Stimulated activated naive B cell treated with anti-CD40 and anti-IgM and Interleukin-4, amounts not matched to agents 10 μg/mL and 1 μg/mL and 100 μg/mL, for 72 hours (primary cell): ENCODE measurements at regions not wholly inside any gene's neighbourhood (a gene's known extent, or its start where the extent isn't known, plus 50 kb on each side); places are given as distances from the start of the nearest gene placed in this dataset.

Experiments used
- ATAC-seq, 2 donors: fragments of 150-1000 bp; cut with Tn5 transposase; replicated peaks; 2 replicates each; pipeline ENCODE4 v1.10.0; 2021; ENCODE audit warnings: moderate library complexity in 1 of 2
- DNase-seq: peaks from one replicate; pipeline ENCODE4 v3.0.0; 2021
- H3K27ac Mint-ChIP-seq: one replicate; pipeline ENCODE4 v1.8.0; 2022; ENCODE audit warnings: mild to moderate bottlenecking, mixed read lengths
- H3K27me3 Mint-ChIP-seq, 2 donors: one replicate each; pipeline ENCODE4 v1.8.0; 2022; ENCODE audit warnings: mixed read lengths in 2 of 2
- H3K36me3 Mint-ChIP-seq, 2 donors: one replicate each; pipeline ENCODE4 v1.8.0; 2022; ENCODE audit warnings: mixed read lengths in 2 of 2, mild to moderate bottlenecking in 1 of 2
- H3K4me1 Mint-ChIP-seq, 2 donors: one replicate each; pipeline ENCODE4 v1.8.0; 2022; ENCODE audit warnings: mixed read lengths in 2 of 2, mild to moderate bottlenecking in 1 of 2
- H3K4me3 Mint-ChIP-seq, 2 donors: one replicate each; pipeline ENCODE4 v1.8.0; 2022; ENCODE audit warnings: mild to moderate bottlenecking in 2 of 2, mixed read lengths in 2 of 2, moderate library complexity in 1 of 2
- H3K9me3 Mint-ChIP-seq, 2 donors: one replicate each; pipeline ENCODE4 v1.8.0; 2022; ENCODE audit warnings: mixed read lengths in 2 of 2, mild to moderate bottlenecking in 1 of 2

DNA sequence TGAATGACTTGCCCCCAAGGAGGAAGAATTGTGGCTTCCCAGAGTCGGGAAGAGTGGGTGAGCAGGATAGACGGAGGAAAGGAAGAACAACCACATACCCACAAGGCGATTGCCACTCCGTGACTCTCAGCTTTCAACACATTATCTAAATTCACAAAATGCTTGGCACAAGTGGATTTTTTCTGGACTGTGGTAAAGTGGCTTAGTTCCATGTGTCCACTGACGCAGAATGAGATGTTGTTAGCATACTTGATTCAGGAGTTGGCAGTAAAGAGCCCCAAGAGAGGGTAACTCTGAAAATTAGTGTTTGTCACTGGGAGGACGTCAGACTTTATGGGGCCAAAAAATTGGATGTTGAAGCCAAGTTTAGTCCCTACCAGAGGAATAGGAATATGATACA is 198.8 kb upstream of the CTNNB1 start:
- DNase-seq (no peak), ATAC-seq (no peak)
- H3K4me3 Mint-ChIP-seq, result no peak overlapping the region
- peaks cover 0 to 7% of the 10 kb centered on the region in 2 donors for H3K27me3 Mint-ChIP-seq
- no peaks in the 10 kb centered on the region for H3K9me3 Mint-ChIP-seq
- H3K36me3 Mint-ChIP-seq, result no peaks in the 10 kb centered on the region
- H3K4me1 Mint-ChIP-seq, result no peaks in the 10 kb centered on the region
- no peak overlapping the region for H3K27ac Mint-ChIP-seq

DNA sequence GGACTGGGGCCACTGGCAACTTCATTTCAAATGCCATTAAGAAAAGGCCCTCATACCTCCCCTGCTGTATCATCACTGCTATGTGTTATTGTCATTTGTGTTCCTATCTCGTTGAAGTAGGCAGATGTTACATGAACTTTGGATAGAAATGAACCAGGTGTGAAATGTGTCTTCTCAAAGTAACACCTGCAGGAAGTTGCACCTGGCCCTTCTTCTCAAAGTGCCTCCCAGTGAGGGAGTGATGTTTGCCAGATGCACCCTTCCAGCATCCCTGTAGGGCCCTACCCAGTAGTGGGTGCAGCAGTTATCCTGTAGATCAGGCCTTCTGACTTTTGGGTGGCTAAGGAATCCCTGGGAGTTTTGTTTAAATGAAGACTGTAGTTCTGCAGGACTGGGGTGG is 197.7 kb upstream of the CTNNB1 start:
- Mint-ChIP-seq H3K27ac (no peak overlapping the region), H3K4me3 (no peak overlapping the region), H3K9me3 (no peaks in the 10 kb centered on the region), H3K4me1 (no peaks in the 10 kb centered on the region), H3K27me3 (peaks cover 0 to 7% of the 10 kb centered on the region in 2 donors), H3K36me3 (no peaks in the 10 kb centered on the region)
- no peak for DNase-seq
- ATAC-seq, result no peak

DNA sequence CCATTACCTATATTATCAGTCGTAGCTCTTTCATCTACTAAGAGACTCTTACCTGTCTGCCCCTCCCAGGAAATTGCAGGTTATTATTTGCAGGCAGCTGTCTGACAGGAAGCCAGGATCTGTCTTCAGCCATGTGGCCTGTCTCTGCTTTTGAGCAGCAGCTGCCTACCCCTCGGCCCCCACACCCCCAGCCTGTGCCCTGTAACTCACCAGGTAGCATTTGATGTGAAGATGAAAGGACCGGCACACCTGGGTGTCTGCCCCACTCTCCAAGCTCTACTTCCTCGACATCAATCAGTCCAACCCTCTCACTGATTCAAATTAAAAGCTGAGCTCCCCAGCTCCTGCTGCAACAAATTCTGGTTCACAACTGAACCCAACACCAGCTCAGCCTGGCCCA is 197.2 kb upstream of the CTNNB1 start:
- no peak overlapping the region for H3K4me3 Mint-ChIP-seq
- H3K4me1 Mint-ChIP-seq, result no peaks in the 10 kb centered on the region
- H3K9me3 Mint-ChIP-seq, result peaks cover 0 to under 1% of the 10 kb centered on the region in 2 donors
- no peak for DNase-seq
- no peak overlapping the region for H3K27ac Mint-ChIP-seq
- ATAC-seq, result no peak
- no peaks in the 10 kb centered on the region for H3K36me3 Mint-ChIP-seq
- H3K27me3 Mint-ChIP-seq, result peaks cover 0 to 7% of the 10 kb centered on the region in 2 donors

DNA sequence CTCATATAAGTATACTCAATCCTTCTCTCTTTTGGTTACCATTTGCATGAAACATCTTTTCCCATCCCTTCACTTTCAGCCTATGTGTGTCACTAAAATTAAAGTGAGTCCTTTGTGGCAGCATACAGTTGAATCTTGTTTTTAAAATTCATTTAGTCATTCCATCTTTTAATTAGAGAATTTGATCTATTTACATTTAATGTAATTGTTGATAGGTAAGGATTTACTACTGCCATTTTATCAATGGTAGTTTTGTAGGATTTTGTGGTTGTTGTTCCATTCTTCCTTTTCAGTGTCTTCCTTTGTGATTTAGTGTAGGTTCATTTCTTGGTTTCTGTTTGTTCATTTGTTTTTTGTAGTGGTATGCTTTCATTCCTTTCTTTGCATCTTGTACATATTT is 191.9 kb upstream of the CTNNB1 start:
- Mint-ChIP-seq H3K27ac (no peak overlapping the region), H3K36me3 (peaks cover 4 to 8% of the 10 kb centered on the region in 2 donors), H3K9me3 (peaks cover 8 to 14% of the 10 kb centered on the region in 2 donors), H3K27me3 (peaks cover 0 to 4% of the 10 kb centered on the region in 2 donors), H3K4me1 (no peaks in the 10 kb centered on the region), H3K4me3 (no peak overlapping the region)
- ATAC-seq (no peak), DNase-seq (no peak)

DNA sequence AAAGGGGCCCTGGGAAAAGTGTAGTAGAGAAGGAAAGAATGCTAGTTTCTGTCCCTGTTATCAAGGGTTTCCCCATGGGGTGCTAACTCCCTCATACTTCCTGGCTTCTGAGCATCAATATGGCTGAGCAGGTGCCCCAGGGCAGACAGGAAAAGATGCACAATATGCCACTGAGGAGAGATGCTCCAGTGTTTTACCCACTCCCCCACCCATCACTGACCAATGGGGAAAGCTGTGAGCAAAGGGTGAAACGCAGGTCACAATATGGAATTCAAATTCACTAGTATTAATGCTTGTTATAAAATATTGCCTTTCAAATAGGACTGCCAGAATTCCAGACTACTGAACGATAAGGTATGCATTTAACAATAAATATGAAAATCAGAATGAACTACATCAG is 187.5 kb upstream of the CTNNB1 start:
- no peak for DNase-seq
- Mint-ChIP-seq H3K36me3 (peaks cover 4 to 8% of the 10 kb centered on the region in 2 donors), H3K4me1 (no peaks in the 10 kb centered on the region), H3K9me3 (peaks cover 8 to 14% of the 10 kb centered on the region in 2 donors), H3K27ac (no peak overlapping the region), H3K27me3 (peaks cover 8 to 15% of the 10 kb centered on the region in 2 donors), H3K4me3 (no peak overlapping the region)
- ATAC-seq, result no peak

DNA sequence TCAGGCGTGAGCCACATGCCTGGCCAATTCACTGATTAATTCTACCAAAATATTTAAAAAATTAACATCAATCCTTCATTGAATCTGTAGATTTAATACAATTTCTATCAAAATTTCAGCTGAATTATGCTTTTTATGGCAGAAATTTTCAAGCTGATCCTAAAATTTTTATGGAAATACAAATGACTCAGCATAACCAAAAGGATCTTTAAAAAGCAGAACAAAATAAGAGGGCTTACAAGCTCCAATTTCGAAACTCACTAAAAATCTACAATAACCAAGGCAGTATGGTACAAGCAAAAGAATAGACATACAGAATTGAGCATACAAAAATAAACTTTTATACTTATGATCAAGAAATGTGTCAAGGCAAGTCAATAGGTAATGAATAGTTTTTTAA is 180.4 kb upstream of the CTNNB1 start:
- Mint-ChIP-seq H3K27ac (no peak overlapping the region), H3K27me3 (peaks cover 0 to 3% of the 10 kb centered on the region in 2 donors), H3K4me3 (no peak overlapping the region), H3K4me1 (peaks cover 0 to 1% of the 10 kb centered on the region in 2 donors), H3K36me3 (no peaks in the 10 kb centered on the region), H3K9me3 (no peaks in the 10 kb centered on the region)
- no peak for DNase-seq
- ATAC-seq, result no peak

DNA sequence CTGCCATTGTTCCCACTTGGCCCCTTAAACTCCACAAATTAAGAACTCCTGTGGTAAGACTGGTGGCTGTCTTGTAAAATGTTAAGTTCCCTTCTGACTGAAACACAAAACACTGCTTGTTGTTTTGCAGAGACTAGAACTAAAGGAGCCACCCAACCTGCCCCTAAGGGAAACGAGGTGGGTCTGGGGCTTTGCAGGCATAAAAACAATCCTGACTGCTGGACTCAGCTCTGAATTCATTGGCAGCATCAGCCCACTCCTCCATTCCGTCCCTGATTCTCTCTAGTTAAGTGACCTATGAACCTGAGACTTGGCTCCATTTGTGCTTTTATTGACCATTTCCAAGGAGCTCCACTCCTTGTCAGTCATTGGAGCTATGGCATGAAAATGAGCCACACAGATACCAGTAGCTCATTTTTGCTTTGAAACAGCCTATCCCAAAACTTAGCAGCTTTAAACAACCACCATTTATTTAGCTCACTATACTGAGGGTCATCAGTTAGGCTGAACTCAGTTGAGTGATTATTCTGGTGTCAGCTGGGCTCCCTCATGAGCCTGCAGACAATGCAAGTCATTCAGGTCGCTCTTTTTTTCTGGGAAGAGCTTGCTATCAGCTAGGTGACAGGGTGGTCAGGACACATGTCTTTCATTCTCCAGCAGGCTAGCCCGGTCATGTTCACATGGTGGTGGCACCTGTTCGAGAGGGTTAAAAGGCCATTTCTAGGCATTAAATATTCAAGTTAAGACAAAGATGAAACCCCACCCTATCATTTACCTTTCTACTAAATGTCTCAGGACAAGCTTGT is 175.1 kb upstream of the CTNNB1 start:
- no peak overlapping the region for H3K27ac Mint-ChIP-seq
- no peak for ATAC-seq
- H3K36me3 Mint-ChIP-seq, result no peaks in the 10 kb centered on the region
- peaks cover 0 to under 1% of the 10 kb centered on the region in 2 donors for H3K27me3 Mint-ChIP-seq
- H3K9me3 Mint-ChIP-seq, result no peaks in the 10 kb centered on the region
- peaks cover 0 to 1% of the 10 kb centered on the region in 2 donors for H3K4me1 Mint-ChIP-seq
- H3K4me3 Mint-ChIP-seq, result no peak overlapping the region
- no peak for DNase-seq

DNA sequence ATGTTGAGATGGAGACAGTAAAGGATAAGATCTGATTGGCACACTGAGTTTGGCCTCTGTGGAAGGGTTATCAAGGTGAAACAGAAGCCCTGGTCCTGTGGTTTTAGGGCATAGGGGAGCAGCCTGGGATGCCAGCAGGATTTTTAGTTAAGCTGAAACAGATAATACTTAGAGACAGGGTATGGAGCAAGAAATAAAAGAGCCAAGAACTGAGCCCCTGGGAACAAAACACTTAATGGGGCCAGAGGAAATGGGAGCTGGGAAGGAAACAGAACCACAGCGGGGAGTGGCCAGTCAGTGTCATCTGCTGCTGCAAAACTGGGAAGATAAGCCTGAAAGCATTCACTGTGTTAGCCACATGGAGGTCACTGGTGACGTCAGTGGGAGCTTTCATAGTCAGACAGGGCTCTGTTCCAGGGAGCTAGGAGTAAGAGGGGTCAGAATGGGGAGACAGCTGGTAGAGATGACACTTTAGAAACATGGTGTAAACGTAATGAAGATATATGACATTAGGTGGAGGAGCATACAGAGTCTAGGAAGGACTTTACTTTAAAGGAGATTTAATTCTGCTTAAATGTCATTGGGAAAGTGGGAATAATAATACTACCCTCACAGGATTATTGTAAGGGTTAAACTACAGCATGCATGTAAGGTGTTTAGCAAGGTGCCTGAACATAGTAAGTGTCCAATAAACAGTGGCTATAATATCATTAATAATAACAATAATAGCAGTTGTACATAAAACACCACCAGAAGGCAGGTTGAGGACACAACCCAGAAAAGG is 172.7 kb upstream of the CTNNB1 start:
- H3K4me1 Mint-ChIP-seq, result peaks cover 0 to 7% of the 10 kb centered on the region in 2 donors

DNA sequence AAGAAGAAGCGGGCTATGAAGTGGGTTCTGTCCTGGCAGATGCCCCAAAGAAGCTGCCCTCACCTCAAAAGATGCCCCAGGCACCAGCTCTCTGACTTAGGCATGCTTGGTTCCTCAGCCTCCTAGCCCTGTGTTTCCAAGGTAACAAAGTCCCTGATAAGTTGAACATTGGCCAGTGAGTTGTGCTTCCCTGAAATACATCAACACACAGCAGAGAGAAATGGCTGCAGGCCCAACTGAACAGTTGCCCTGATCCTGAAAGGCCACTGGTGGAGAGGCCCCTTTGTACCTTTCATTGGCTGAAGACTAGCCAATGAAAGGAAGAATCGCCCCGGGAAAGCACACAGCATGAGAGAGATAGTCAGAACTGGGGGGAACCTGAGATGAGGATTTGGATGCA is 169.9 kb upstream of the CTNNB1 start:
- ATAC-seq (no peak), DNase-seq (no peak)
- Mint-ChIP-seq H3K27me3 (peaks cover 4 to 12% of the 10 kb centered on the region in 2 donors), H3K4me1 (peaks cover 0 to 10% of the 10 kb centered on the region in 2 donors), H3K4me3 (no peak overlapping the region), H3K9me3 (no peaks in the 10 kb centered on the region), H3K36me3 (no peaks in the 10 kb centered on the region), H3K27ac (no peak overlapping the region)

More for the DNA sequence above, 172.7 kb upstream of the CTNNB1 start:
- Mint-ChIP-seq H3K36me3 (no peaks in the 10 kb centered on the region), H3K27me3 (peaks cover 0 to 6% of the 10 kb centered on the region in 2 donors), H3K27ac (no peak overlapping the region), H3K9me3 (no peaks in the 10 kb centered on the region), H3K4me3 (no peak overlapping the region)
- DNase-seq (no peak), ATAC-seq (no peak)

DNA sequence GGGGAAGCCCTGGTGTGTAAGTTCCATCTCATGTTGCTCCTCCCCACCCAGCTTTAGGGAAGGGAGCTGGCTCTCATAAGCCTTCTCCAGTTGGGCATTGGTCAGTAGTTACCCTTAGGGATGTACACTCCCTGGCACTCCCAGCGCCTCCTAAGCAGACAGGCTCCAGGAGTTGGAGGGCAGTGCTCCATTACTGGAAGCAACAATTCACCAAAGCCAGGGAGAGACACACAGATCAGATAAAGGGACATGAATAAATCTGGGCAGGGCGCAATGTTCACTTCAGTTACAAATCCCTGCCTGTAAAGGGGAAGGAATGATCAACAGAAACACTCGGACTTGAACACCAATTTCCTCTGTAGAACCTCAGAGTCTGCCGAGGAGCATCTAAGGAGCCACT is 169.1 kb upstream of the CTNNB1 start:
- Mint-ChIP-seq H3K4me1 (peaks cover 0 to 10% of the 10 kb centered on the region in 2 donors), H3K9me3 (no peaks in the 10 kb centered on the region), H3K27ac (no peak overlapping the region), H3K27me3 (peaks cover 4 to 12% of the 10 kb centered on the region in 2 donors), H3K36me3 (no peaks in the 10 kb centered on the region), H3K4me3 (no peak overlapping the region)
- no peak for DNase-seq
- ATAC-seq, result no peak

DNA sequence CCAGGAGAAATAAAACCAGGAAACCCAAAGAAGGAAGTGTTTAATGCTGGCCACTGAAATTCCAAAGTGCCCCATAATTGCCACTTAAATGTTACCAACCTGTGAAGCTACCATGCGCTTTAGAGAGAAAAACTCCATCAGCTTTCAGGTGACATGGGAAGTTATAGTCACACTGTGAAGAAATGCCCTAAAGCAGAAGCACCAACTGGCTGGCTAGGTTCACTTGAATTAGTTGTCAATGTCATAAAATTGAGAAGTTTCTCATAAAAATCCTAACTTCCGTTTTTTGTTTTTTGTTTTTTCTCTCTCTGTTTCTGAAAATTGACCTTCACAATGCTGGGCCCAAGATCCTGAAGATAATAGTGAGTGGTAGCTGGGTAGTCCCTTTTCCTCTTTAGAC is 167.9 kb upstream of the CTNNB1 start:
- peaks cover 0 to 10% of the 10 kb centered on the region in 2 donors for H3K4me1 Mint-ChIP-seq
- no peaks in the 10 kb centered on the region for H3K9me3 Mint-ChIP-seq
- no peaks in the 10 kb centered on the region for H3K36me3 Mint-ChIP-seq
- no peak for ATAC-seq
- H3K4me3 Mint-ChIP-seq, result no peak overlapping the region
- peaks cover 4 to 12% of the 10 kb centered on the region in 2 donors for H3K27me3 Mint-ChIP-seq
- DNase-seq, result no peak
- no peak overlapping the region for H3K27ac Mint-ChIP-seq

DNA sequence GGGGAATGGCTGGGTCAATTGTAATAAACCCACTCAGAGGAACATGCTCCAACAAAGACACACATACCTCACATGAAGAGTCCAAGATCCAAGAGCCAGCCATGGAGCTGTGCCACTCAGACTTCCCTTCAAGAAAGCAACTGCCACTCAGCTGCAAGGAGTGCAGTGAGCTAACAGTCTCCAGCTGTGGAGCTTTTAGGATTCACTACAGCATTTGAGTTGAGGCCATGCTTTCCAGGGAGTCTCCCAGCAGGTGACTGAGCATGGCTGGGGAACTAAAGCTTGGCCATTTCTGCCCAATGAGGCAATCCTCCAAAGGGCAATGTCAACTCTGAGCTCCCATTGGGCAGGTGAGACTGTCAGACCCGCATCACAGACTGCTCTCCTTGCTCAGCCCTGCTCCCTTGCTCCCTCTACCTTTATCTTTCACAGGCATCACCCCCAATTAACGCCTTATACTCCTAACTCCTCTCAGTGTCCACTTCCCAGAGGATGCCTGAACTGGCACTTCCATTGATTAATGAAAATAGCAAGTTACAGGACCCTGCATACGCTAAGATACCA is 165.3 kb upstream of the CTNNB1 start:
- Mint-ChIP-seq H3K9me3 (no peaks in the 10 kb centered on the region), H3K4me3 (no peak overlapping the region), H3K36me3 (no peaks in the 10 kb centered on the region), H3K27ac (no peak overlapping the region), H3K4me1 (peaks cover 8 to 20% of the 10 kb centered on the region in 2 donors), H3K27me3 (peaks cover 4 to 12% of the 10 kb centered on the region in 2 donors)
- ATAC-seq (no peak), DNase-seq (no peak)

DNA sequence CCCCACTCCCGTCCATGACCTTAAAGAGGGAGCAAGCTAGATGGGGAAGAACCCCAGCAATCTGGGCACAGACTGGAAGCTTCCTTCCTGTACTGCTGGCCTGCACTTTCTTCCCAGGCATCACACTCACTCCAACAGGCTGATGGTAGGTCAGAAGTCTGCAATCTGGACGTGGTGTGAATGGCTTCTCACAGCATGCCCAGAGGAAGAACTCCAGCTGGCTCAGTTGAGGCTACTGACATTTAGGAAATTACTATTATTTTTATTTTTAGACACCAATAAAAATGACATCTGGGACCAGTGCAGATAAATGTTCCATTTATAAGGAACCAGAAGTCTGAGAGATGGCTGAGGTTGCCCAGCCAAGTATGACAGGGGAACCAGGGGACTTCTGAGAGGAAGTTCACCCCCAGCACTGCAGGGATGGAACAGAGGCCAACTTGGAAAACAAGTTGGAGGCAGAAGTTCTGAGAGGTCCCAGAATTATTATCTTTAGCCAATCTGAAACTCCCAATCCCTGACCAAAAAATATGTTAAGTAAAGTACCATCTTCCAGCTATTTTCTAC is 163.8 kb upstream of the CTNNB1 start:
- no peaks in the 10 kb centered on the region for H3K9me3 Mint-ChIP-seq
- H3K36me3 Mint-ChIP-seq, result no peaks in the 10 kb centered on the region
- no peak overlapping the region for H3K27ac Mint-ChIP-seq
- H3K4me3 Mint-ChIP-seq, result no peak overlapping the region
- ATAC-seq (no peak), DNase-seq (no peak)
- peaks cover 8 to 20% of the 10 kb centered on the region in 2 donors for H3K4me1 Mint-ChIP-seq
- peaks cover 6 to 7% of the 10 kb centered on the region in 2 donors for H3K27me3 Mint-ChIP-seq

DNA sequence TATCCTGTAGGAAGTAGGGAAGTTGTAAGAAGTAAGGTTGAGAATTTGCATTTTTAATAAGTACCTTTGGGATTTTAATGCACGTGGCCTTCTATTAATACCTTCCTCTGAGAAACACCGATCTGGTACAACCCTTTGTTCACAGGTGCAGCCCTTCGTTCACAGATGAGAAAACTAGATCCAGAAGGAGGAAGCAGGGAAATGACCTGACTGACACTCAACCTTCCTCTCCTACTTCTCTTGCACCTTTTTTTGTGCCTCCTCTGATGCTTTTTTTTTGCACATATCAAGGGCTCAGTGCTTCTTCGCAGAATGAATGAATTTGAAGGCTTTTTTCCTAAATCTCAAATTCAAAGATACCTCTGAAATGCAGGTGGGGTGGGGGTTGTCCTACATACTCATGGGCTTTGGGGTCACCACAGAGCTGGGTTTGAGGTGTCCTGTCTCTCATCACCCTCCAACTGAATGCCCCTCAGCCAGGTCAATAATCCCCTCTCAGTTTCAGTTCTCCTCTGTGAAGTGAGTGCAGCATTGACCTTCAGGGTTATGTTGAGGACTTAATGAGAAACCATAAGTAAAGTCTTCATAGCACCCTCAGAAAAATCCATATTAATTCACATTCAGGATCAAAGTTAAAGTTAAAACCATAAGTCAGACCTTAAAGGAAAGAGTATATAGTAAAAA is 161.5 kb upstream of the CTNNB1 start:
- DNase-seq, result no peak
- Mint-ChIP-seq H3K36me3 (no peaks in the 10 kb centered on the region), H3K4me1 (peaks cover 11% of the 10 kb centered on the region in 2 donors), H3K27ac (peak overlapping the region; percentile 1), H3K27me3 (peaks cover 7 to 10% of the 10 kb centered on the region in 2 donors), H3K4me3 (peak overlapping the region in 1 of 2 donors; percentile 17), H3K9me3 (no peaks in the 10 kb centered on the region)
- ATAC-seq, result peak; percentile 90 to 92
